ENCODE measurements at regions not wholly inside any gene's neighbourhood (a gene's known extent, or its start where the extent isn't known, plus 50 kb on each side); places are given as distances from the start of the nearest gene placed in this dataset.

- Histone ChIP-seq H3K9me3 (ENCODE audit: control insufficient read depth, low read depth, low read length) (no peaks in the 10 kb centered on the region), H3K27ac (ENCODE audit: low read length) (no peak overlapping the region), H3K4me3 (ENCODE audit: low read length) (no peak overlapping the region), H3K36me3 (ENCODE audit: control insufficient read depth, insufficient read depth, low read length) (peaks cover 18% of the 10 kb centered on the region), H3K4me1 (ENCODE audit: control insufficient read depth, insufficient read depth, low read length) (no peaks in the 10 kb centered on the region), H3K27me3 (ENCODE audit: control insufficient read depth, insufficient read depth, low read length) (no peaks in the 10 kb centered on the region)
- no peak for DNase-seq
- no CpG with 5 or more reads among the region's 1 CpG for WGBS (ENCODE audit: insufficient coverage, low lambda C conversion rate)
These were observed 160.1 kb downstream of the HAUS1 start for GRCh38 chr18:46264255-46264654.

- no peaks in the 10 kb centered on the region for H3K9me3 ChIP-seq (ENCODE audit: control insufficient read depth, low read depth, low read length)
- H3K27me3 ChIP-seq (ENCODE audit: control insufficient read depth, insufficient read depth, low read length) = no peaks in the 10 kb centered on the region
- WGBS (ENCODE audit: insufficient coverage, low lambda C conversion rate) = no CpG with 5 or more reads among the region's 4 CpGs
- no peak overlapping the region for H3K4me3 ChIP-seq (ENCODE audit: low read length)
- DNase-seq = no peak
- no peak overlapping the region for H3K27ac ChIP-seq (ENCODE audit: low read length)
- H3K36me3 ChIP-seq (ENCODE audit: control insufficient read depth, insufficient read depth, low read length) = peaks cover 18% of the 10 kb centered on the region
- no peaks in the 10 kb centered on the region for H3K4me1 ChIP-seq (ENCODE audit: control insufficient read depth, insufficient read depth, low read length)
These were observed 161.3 kb downstream of the HAUS1 start for GRCh38 chr18:46265196-46266156.

GRCh38 chr18:46266473-46266872, 162.3 kb downstream of the HAUS1 start:
- Histone ChIP-seq H3K27me3 (ENCODE audit: control insufficient read depth, insufficient read depth, low read length) (no peaks in the 10 kb centered on the region), H3K27ac (ENCODE audit: low read length) (no peak overlapping the region), H3K9me3 (ENCODE audit: control insufficient read depth, low read depth, low read length) (no peaks in the 10 kb centered on the region), H3K4me1 (ENCODE audit: control insufficient read depth, insufficient read depth, low read length) (no peaks in the 10 kb centered on the region), H3K4me3 (ENCODE audit: low read length) (no peak overlapping the region), H3K36me3 (ENCODE audit: control insufficient read depth, insufficient read depth, low read length) (peaks cover 18% of the 10 kb centered on the region)
- DNase-seq = no peak
- WGBS (ENCODE audit: insufficient coverage, low lambda C conversion rate) = 85% methylated on average over 1 of the region's 3 CpGs

- Histone ChIP-seq H3K27ac (ENCODE audit: low read length) (no peak overlapping the region), H3K36me3 (ENCODE audit: control insufficient read depth, insufficient read depth, low read length) (peaks cover 10% of the 10 kb centered on the region), H3K4me1 (ENCODE audit: control insufficient read depth, insufficient read depth, low read length) (no peaks in the 10 kb centered on the region), H3K4me3 (ENCODE audit: low read length) (no peak overlapping the region), H3K9me3 (ENCODE audit: control insufficient read depth, low read depth, low read length) (no peaks in the 10 kb centered on the region), H3K27me3 (ENCODE audit: control insufficient read depth, insufficient read depth, low read length) (no peaks in the 10 kb centered on the region)
- DNase-seq = no peak
- no CpG with 5 or more reads among the region's 2 CpGs for WGBS (ENCODE audit: insufficient coverage, low lambda C conversion rate)
These were observed 164.5 kb downstream of the HAUS1 start for GRCh38 chr18:46268671-46269070.

GRCh38 chr18:46269275-46269674, 165.1 kb downstream of the HAUS1 start:
- DNase-seq = no peak
- H3K27me3 ChIP-seq (ENCODE audit: control insufficient read depth, insufficient read depth, low read length) = no peaks in the 10 kb centered on the region
- 100% methylated on average over 1 of the region's 1 CpG for WGBS (ENCODE audit: insufficient coverage, low lambda C conversion rate)
- no peak overlapping the region for H3K27ac ChIP-seq (ENCODE audit: low read length)
- H3K9me3 ChIP-seq (ENCODE audit: control insufficient read depth, low read depth, low read length) = no peaks in the 10 kb centered on the region
- H3K4me1 ChIP-seq (ENCODE audit: control insufficient read depth, insufficient read depth, low read length) = no peaks in the 10 kb centered on the region
- H3K36me3 ChIP-seq (ENCODE audit: control insufficient read depth, insufficient read depth, low read length) = peaks cover 7% of the 10 kb centered on the region
- H3K4me3 ChIP-seq (ENCODE audit: low read length) = no peak overlapping the region

- no peaks in the 10 kb centered on the region for H3K27me3 ChIP-seq (ENCODE audit: control insufficient read depth, insufficient read depth, low read length)
- no peak overlapping the region for H3K27ac ChIP-seq (ENCODE audit: low read length)
- no peak for DNase-seq
- WGBS (ENCODE audit: insufficient coverage, low lambda C conversion rate) = no CpG with 5 or more reads among the region's 2 CpGs
- no peak overlapping the region for H3K4me3 ChIP-seq (ENCODE audit: low read length)
- peaks cover 2% of the 10 kb centered on the region for H3K36me3 ChIP-seq (ENCODE audit: control insufficient read depth, insufficient read depth, low read length)
- no peaks in the 10 kb centered on the region for H3K9me3 ChIP-seq (ENCODE audit: control insufficient read depth, low read depth, low read length)
- H3K4me1 ChIP-seq (ENCODE audit: control insufficient read depth, insufficient read depth, low read length) = no peaks in the 10 kb centered on the region
These were observed 167.3 kb downstream of the HAUS1 start for GRCh38 chr18:46271488-46271887.

GRCh38 chr18:46273861-46274260, 169.7 kb downstream of the HAUS1 start:
- Histone ChIP-seq H3K4me1 (ENCODE audit: control insufficient read depth, insufficient read depth, low read length) (no peaks in the 10 kb centered on the region), H3K27me3 (ENCODE audit: control insufficient read depth, insufficient read depth, low read length) (no peaks in the 10 kb centered on the region), H3K4me3 (ENCODE audit: low read length) (no peak overlapping the region), H3K9me3 (ENCODE audit: control insufficient read depth, low read depth, low read length) (no peaks in the 10 kb centered on the region), H3K27ac (ENCODE audit: low read length) (no peak overlapping the region), H3K36me3 (ENCODE audit: control insufficient read depth, insufficient read depth, low read length) (peaks cover 2% of the 10 kb centered on the region)
- no CpG with 5 or more reads among the region's 1 CpG for WGBS (ENCODE audit: insufficient coverage, low lambda C conversion rate)
- DNase-seq = no peak

GRCh38 chr18:46274266-46274665, 170.1 kb downstream of the HAUS1 start:
- Histone ChIP-seq H3K27me3 (ENCODE audit: control insufficient read depth, insufficient read depth, low read length) (no peaks in the 10 kb centered on the region), H3K36me3 (ENCODE audit: control insufficient read depth, insufficient read depth, low read length) (no peaks in the 10 kb centered on the region), H3K4me3 (ENCODE audit: low read length) (no peak overlapping the region), H3K9me3 (ENCODE audit: control insufficient read depth, low read depth, low read length) (no peaks in the 10 kb centered on the region), H3K4me1 (ENCODE audit: control insufficient read depth, insufficient read depth, low read length) (no peaks in the 10 kb centered on the region), H3K27ac (ENCODE audit: low read length) (no peak overlapping the region)
- WGBS (ENCODE audit: insufficient coverage, low lambda C conversion rate) = no CpG with 5 or more reads among the region's 1 CpG
- DNase-seq = no peak

GRCh38 chr18:46275370-46275769, 171.2 kb downstream of the HAUS1 start:
- DNase-seq = no peak
- Histone ChIP-seq H3K36me3 (ENCODE audit: control insufficient read depth, insufficient read depth, low read length) (no peaks in the 10 kb centered on the region), H3K4me1 (ENCODE audit: control insufficient read depth, insufficient read depth, low read length) (no peaks in the 10 kb centered on the region), H3K27ac (ENCODE audit: low read length) (no peak overlapping the region), H3K4me3 (ENCODE audit: low read length) (no peak overlapping the region), H3K9me3 (ENCODE audit: control insufficient read depth, low read depth, low read length) (no peaks in the 10 kb centered on the region), H3K27me3 (ENCODE audit: control insufficient read depth, insufficient read depth, low read length) (no peaks in the 10 kb centered on the region)
- WGBS (ENCODE audit: insufficient coverage, low lambda C conversion rate) = no CpG with 5 or more reads among the region's 4 CpGs

- Histone ChIP-seq H3K4me1 (ENCODE audit: control insufficient read depth, insufficient read depth, low read length) (no peaks in the 10 kb centered on the region), H3K9me3 (ENCODE audit: control insufficient read depth, low read depth, low read length) (no peaks in the 10 kb centered on the region), H3K27ac (ENCODE audit: low read length) (no peak overlapping the region), H3K27me3 (ENCODE audit: control insufficient read depth, insufficient read depth, low read length) (no peaks in the 10 kb centered on the region), H3K36me3 (ENCODE audit: control insufficient read depth, insufficient read depth, low read length) (no peaks in the 10 kb centered on the region), H3K4me3 (ENCODE audit: low read length) (no peak overlapping the region)
- DNase-seq = no peak
- no CpG with 5 or more reads among the region's 3 CpGs for WGBS (ENCODE audit: insufficient coverage, low lambda C conversion rate)
These were observed 172.6 kb downstream of the HAUS1 start for GRCh38 chr18:46276748-46277147.

All from large intestine (tissue), 3 donors.